OCI-LY3 (cell line): ENCODE measurements at regions not wholly inside any gene's neighbourhood (a gene's known extent, or its start where the extent isn't known, plus 50 kb on each side); places are given as distances from the start of the nearest gene placed in this dataset.

Source experiments
- EZH2phosphoT487 ChIP-seq: fragments of 200-600 bp; shearing (Covaris generic); IDR thresholded peaks from 2 replicates; pipeline ENCODE4 v1.6.1; 2018; ENCODE audit warnings: antibody characterized with exemption, mixed run types, low read depth
- TF ChIP-seq, protein P1 (sequence below): fragments of 200-600, 300-600 bp; sonication (generic); IDR thresholded peaks from 2 replicates; pipeline ENCODE4 v1.5.1; 2014; ENCODE audit warnings: antibody characterized with exemption, low read length, low read depth

DNA sequence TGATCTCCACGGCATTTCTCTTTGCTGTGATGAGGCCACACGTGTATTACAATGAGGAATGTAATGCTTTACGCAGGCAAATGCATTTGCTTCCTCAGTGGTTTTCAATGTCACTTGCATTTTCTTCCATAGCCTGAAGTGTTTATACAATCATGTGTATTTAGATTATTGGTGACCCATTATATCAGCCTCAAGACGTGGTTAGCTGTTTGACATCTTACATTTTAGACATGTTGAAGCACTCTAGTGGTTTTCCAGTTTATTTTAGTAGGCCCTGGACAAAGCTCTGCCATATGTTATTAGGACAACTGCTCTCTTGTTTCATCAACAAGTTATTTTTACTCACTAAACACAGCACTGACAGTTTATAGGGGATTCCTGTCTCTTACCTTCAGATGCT is 200.4 kb downstream of the UTRN start:
- TF ChIP-seq, protein P1, sequence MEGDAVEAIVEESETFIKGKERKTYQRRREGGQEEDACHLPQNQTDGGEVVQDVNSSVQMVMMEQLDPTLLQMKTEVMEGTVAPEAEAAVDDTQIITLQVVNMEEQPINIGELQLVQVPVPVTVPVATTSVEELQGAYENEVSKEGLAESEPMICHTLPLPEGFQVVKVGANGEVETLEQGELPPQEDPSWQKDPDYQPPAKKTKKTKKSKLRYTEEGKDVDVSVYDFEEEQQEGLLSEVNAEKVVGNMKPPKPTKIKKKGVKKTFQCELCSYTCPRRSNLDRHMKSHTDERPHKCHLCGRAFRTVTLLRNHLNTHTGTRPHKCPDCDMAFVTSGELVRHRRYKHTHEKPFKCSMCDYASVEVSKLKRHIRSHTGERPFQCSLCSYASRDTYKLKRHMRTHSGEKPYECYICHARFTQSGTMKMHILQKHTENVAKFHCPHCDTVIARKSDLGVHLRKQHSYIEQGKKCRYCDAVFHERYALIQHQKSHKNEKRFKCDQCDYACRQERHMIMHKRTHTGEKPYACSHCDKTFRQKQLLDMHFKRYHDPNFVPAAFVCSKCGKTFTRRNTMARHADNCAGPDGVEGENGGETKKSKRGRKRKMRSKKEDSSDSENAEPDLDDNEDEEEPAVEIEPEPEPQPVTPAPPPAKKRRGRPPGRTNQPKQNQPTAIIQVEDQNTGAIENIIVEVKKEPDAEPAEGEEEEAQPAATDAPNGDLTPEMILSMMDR = no peak
- no peak for TF ChIP-seq EZH2phosphoT487
